ENCODE measurements at regions not wholly inside any gene's neighbourhood (a gene's known extent, or its start where the extent isn't known, plus 50 kb on each side); places are given as distances from the start of the nearest gene placed in this dataset.

DNA sequence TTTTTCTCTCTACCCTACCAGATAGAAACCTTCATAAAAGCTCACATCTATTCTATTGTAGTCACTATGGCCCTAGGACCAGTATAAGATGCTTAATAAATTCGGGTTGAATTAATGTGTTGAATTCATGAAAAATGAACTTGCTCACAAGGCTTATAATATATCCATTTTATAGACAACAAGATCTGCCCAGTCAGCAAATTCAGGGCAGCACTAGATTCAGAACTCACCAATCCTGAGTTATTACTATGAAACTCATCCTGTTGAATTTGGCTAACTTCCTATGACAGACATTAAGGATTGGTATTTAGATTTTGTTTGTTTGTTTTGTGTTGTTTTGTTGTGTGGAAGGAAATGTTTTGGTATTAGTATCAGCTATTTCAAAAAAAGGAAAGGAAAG lies 143.6 kb upstream of the CCNG1 start:
- DNase-seq = no peak
- Histone ChIP-seq H3K9me2 (no peaks in the 10 kb centered on the region), H3K27ac (ENCODE audit: low read depth in 2 of 2, low read length in 1 of 2) (no peak overlapping the region), H3K27me3 (ENCODE audit: insufficient read depth) (peaks cover 2% of the 10 kb centered on the region; the same call in 1 of the 2 replicates), H3K4me2 (no peak overlapping the region), H3K9ac (no peak overlapping the region), H3F3A (replicated peaks; ENCODE audit: insufficient read depth) (no peaks in the 10 kb centered on the region), H3K9me3 (no peaks in the 10 kb centered on the region), H2AFZ (ENCODE audit: low read depth) (no peak overlapping the region), H3K4me3 (ENCODE audit: low read depth in 2 of 2, low read length in 1 of 2) (no peak overlapping the region), H3K4me1 (ENCODE audit: control insufficient read depth in 1 of 2, insufficient read depth in 2 of 2, low read depth in 1 of 2, low read length in 1 of 2) (no peaks in the 10 kb centered on the region), H3K36me3 (replicated peaks in 1 of 2; ENCODE audit: control insufficient read depth in 1 of 2, insufficient read depth in 2 of 2, low read length in 1 of 2) (no peaks in the 10 kb centered on the region), H4K20me1 (ENCODE audit: insufficient read depth) (no peaks in the 10 kb centered on the region), H3K79me2 (ENCODE audit: insufficient read depth) (no peaks in the 10 kb centered on the region)
- POLR2A ChIA-PET = no interaction called here
- WGBS (ENCODE audit: low lambda C conversion rate) = 0% methylated on average over 1 of the region's 1 CpG
- CTCF ChIA-PET = no interaction called here
- TF ChIP-seq GATA2 (CRISPR knock-in tag; IDR thresholded peaks at IDR 0.05) (no peak), PBX3 (IDR thresholded peaks at IDR 0.05) (no peak), ELF1 (IDR thresholded peaks at IDR 0.05) (no peak), POLR2AphosphoS5 (IDR thresholded peaks at IDR 0.05; ENCODE audit: low read depth, low read length) (no peak), ZBTB33 (IDR thresholded peaks at IDR 0.05; ENCODE audit: borderline replicate concordance, low read depth) (no peak), RFX5 (IDR thresholded peaks at IDR 0.05; ENCODE audit: low read length) (no peak), TEAD4 (IDR thresholded peaks at IDR 0.05; ENCODE audit: borderline replicate concordance, insufficient read depth) (no peak), RXRA (IDR thresholded peaks at IDR 0.05; ENCODE audit: borderline replicate concordance, low read depth) (no peak), NRF1 (IDR thresholded peaks at IDR 0.05; ENCODE audit: low read depth, low read length) (no peak), RCOR1 (IDR thresholded peaks at IDR 0.05; ENCODE audit: low read length) (no peak), RAD21 (IDR thresholded peaks at IDR 0.05; ENCODE audit: low read length) (no peak), MEF2A (IDR thresholded peaks at IDR 0.05; ENCODE audit: borderline replicate concordance, low read depth) (no peak), USF2 (IDR thresholded peaks at IDR 0.05; ENCODE audit: borderline replicate concordance, low read depth, low read length) (no peak), FOSL2 (IDR thresholded peaks at IDR 0.05; ENCODE audit: borderline replicate concordance, low read depth) (no peak), EZH2phosphoT487 (IDR thresholded peaks at IDR 0.05; ENCODE audit: borderline replicate concordance, low read depth) (no peak), EP300 (IDR thresholded peaks at IDR 0.05; ENCODE audit: borderline replicate concordance in 1 of 2, low read depth in 1 of 2, low read length in 1 of 2) (no peak)
- TF ChIP-seq, protein P1, sequence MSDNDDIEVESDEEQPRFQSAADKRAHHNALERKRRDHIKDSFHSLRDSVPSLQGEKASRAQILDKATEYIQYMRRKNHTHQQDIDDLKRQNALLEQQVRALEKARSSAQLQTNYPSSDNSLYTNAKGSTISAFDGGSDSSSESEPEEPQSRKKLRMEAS (IDR thresholded peaks at IDR 0.05; ENCODE audit: low read depth) = no peak

Measured in SK-N-SH (cell line).